IMR-90 (cell line): ENCODE measurements at regions not wholly inside any gene's neighbourhood (a gene's known extent, or its start where the extent isn't known, plus 50 kb on each side); places are given as distances from the start of the nearest gene placed in this dataset.
A peak's percentile ranks its signal among the peaks of the same experiment; 100 is the strongest.

Experiments used
- ATAC-seq: fragments of 200-7000 bp; cut with Tn5 transposase; 2 replicates; pipeline ENCODE4 v1.9.1; 2020; ENCODE audit warnings: low read depth, mild to moderate bottlenecking, moderate library complexity
- BruUV-seq: library from RNA; stranded (reverse); fragments of 400-500 nt; replicated peaks from 2 replicates; lab custom pipeline; 2021; lab: Mats Ljungman, UMichigan
- CTCF ChIA-PET: fragments of 300-600 bp; formaldehyde crosslinking; extraction: SDS; loops from one replicate; lab custom pipeline; 2021; ENCODE audit warnings: antibody characterized with exemption; lab: Yijun Ruan, JAX
- POLR2A ChIA-PET: fragments of 300-600 bp; sonication (Branson Sonifier 250); formaldehyde crosslinking; loops from one replicate; lab custom pipeline; 2022; ENCODE audit warnings: antibody characterized with exemption; ENCODE audit not compliant: unreplicated experiment; lab: Charles Lee
- DNase-seq: peaks from one replicate; pipeline ENCODE4 v3.0.0; 2013
- H2AFZ ChIP-seq: replicated peaks from 2 replicates; pipeline ENCODE3; 2013; ENCODE audit warnings: low read length, mild to moderate bottlenecking; ENCODE audit not compliant: poor library complexity
- H2AK5ac ChIP-seq: 2 replicates; pipeline ENCODE4 v1.6.1; 2013; ENCODE audit warnings: low read depth, low read length, inconsistent platforms
- H2AK9ac ChIP-seq: replicated peaks from 2 replicates; pipeline ENCODE3; 2013; ENCODE audit warnings: mild to moderate bottlenecking, low read depth, low read length, moderate library complexity; ENCODE audit not compliant: poor library complexity
- H2BK120ac ChIP-seq: 2 replicates; pipeline ENCODE4 v1.6.1; 2013; ENCODE audit warnings: low read depth, low read length, inconsistent platforms
- H2BK15ac ChIP-seq: 3 replicates; pipeline ENCODE4 v1.6.1; 2013; ENCODE audit warnings: low read depth, low read length, inconsistent platforms
- H2BK20ac ChIP-seq: 2 replicates; pipeline ENCODE4 v1.6.1; 2013; ENCODE audit warnings: low read depth, mild to moderate bottlenecking, inconsistent platforms, low read length, moderate library complexity
- H2BK5ac ChIP-seq: 2 replicates; pipeline ENCODE4 v1.6.1; 2013; ENCODE audit warnings: mild to moderate bottlenecking, low read depth, low read length, inconsistent platforms; ENCODE audit not compliant: poor library complexity, severe bottlenecking
- H3K14ac ChIP-seq: replicated peaks from 2 replicates; pipeline ENCODE4 v1.6.1; 2013; ENCODE audit warnings: low read depth, low read length, inconsistent platforms
- H3K18ac ChIP-seq: 2 replicates; pipeline ENCODE4 v1.6.1; 2013; ENCODE audit warnings: low read depth, low read length, control low read depth
- H3K23ac ChIP-seq: 2 replicates; pipeline ENCODE4 v1.6.1; 2013; ENCODE audit warnings: low read depth, low read length, inconsistent platforms
- H3K27ac ChIP-seq: 2 replicates; pipeline ENCODE4 v1.5.1; 2013; ENCODE audit warnings: mild to moderate bottlenecking, control low read depth, low read length; ENCODE audit not compliant: insufficient read depth
- H3K27me3 ChIP-seq: 2 replicates; pipeline ENCODE4 v1.6.1; 2013; ENCODE audit warnings: low read length; ENCODE audit not compliant: control insufficient read depth, insufficient read depth
- H3K36me3 ChIP-seq: 2 replicates; pipeline ENCODE4 v1.6.1; 2013; ENCODE audit warnings: low read length, mixed read lengths; ENCODE audit not compliant: control insufficient read depth, insufficient read depth
- H3K4ac ChIP-seq: 2 replicates; pipeline ENCODE4 v1.6.1; 2013; ENCODE audit warnings: low read depth, low read length, inconsistent platforms
- H3K4me1 ChIP-seq: 2 replicates; pipeline ENCODE4 v1.6.1; 2013; ENCODE audit warnings: low read length, mixed read lengths; ENCODE audit not compliant: control insufficient read depth, insufficient read depth
- H3K4me2 ChIP-seq: 2 replicates; pipeline ENCODE4 v1.6.1; 2013; ENCODE audit warnings: low read depth, mild to moderate bottlenecking, control low read depth, low read length, moderate library complexity
- H3K4me3 ChIP-seq: 2 replicates; pipeline ENCODE4 v1.5.1; 2013; ENCODE audit warnings: low read depth, mild to moderate bottlenecking, control low read depth, low read length, moderate library complexity; ENCODE audit not compliant: insufficient read depth
- H3K56ac ChIP-seq: 2 replicates; pipeline ENCODE4 v1.6.1; 2013; ENCODE audit warnings: low read length, inconsistent platforms; ENCODE audit not compliant: insufficient read depth; ENCODE audit errors: extremely low read depth
- H3K79me1 ChIP-seq, 2 experiments: 2 replicates each; pipeline ENCODE4 v1.6.1; 2013; ENCODE audit warnings: low read length in 2 of 2, inconsistent platforms in 1 of 2, low read depth in 1 of 2
- H3K9ac ChIP-seq: 2 replicates; pipeline ENCODE4 v1.6.1; 2013; ENCODE audit warnings: low read depth, low read length, control low read depth
- H3K9me1 ChIP-seq: 2 replicates; pipeline ENCODE4 v1.6.1; 2013; ENCODE audit warnings: low read length, inconsistent platforms; ENCODE audit not compliant: insufficient read depth
- H3K9me3 ChIP-seq: 2 replicates; pipeline ENCODE4 v1.6.1; 2013; ENCODE audit warnings: low read length; ENCODE audit not compliant: control insufficient read depth, insufficient read depth
- H4K20me1 ChIP-seq: 2 replicates; pipeline ENCODE4 v1.6.1; 2013; ENCODE audit warnings: low read length, inconsistent platforms; ENCODE audit not compliant: insufficient read depth
- H4K5ac ChIP-seq: 2 replicates; pipeline ENCODE4 v1.6.1; 2013; ENCODE audit warnings: mild to moderate bottlenecking, low read depth, low read length, control low read depth
- H4K8ac ChIP-seq, 2 experiments: 2 replicates each; pipeline ENCODE4 v1.6.1; 2013; ENCODE audit warnings: low read depth in 2 of 2, low read length in 2 of 2, control low read depth in 1 of 2, inconsistent platforms in 1 of 2
- H4K91ac ChIP-seq: 2 replicates; pipeline ENCODE4 v1.6.1; 2013; ENCODE audit warnings: low read depth, low read length, inconsistent platforms; ENCODE audit not compliant: insufficient read depth
- BHLHE40 ChIP-seq: fragments of 150-350 bp; IDR thresholded peaks from 2 replicates; pipeline ENCODE4 v1.6.1; 2016; ENCODE audit warnings: mild to moderate bottlenecking, low read depth, low read length
- CEBPB ChIP-seq: IDR thresholded peaks from 2 replicates; pipeline ENCODE4 v1.6.1; 2012; ENCODE audit warnings: low read depth, low read length, improper control_type of control experiment
- CTCF ChIP-seq: conservative IDR thresholded peaks from 2 replicates; pipeline ENCODE4 v1.5.1; 2012; ENCODE audit warnings: mild to moderate bottlenecking, low read depth, low read length, improper control_type of control experiment
- FOS ChIP-seq: fragments of 150-350 bp; IDR thresholded peaks from 2 replicates; pipeline ENCODE4 v1.6.1; 2016; ENCODE audit warnings: low read depth, low read length
- MAFK ChIP-seq: IDR thresholded peaks from 2 replicates; pipeline ENCODE4 v1.6.1; 2012; ENCODE audit warnings: low read depth, low read length, improper control_type of control experiment
- MAZ ChIP-seq: IDR thresholded peaks from 2 replicates; pipeline ENCODE4 v1.6.1; 2012; ENCODE audit warnings: low read depth, mild to moderate bottlenecking, low read length, improper control_type of control experiment, moderate library complexity, borderline replicate concordance
- NFE2L2 ChIP-seq: fragments of 150-350 bp; IDR thresholded peaks from 2 replicates; pipeline ENCODE4 v1.6.1; 2016; ENCODE audit warnings: low read depth, mild to moderate bottlenecking, low read length
- RAD21 ChIP-seq: IDR thresholded peaks from 2 replicates; pipeline ENCODE4 v1.6.1; 2012; ENCODE audit warnings: low read length, improper control_type of control experiment
- RFX5 ChIP-seq: IDR thresholded peaks from 2 replicates; pipeline ENCODE4 v1.8.0; 2012; ENCODE audit warnings: low read depth, mild to moderate bottlenecking, low read length, moderate library complexity
- SMC3 ChIP-seq: fragments of 150-350 bp; IDR thresholded peaks from 2 replicates; pipeline ENCODE4 v1.6.1; 2016; ENCODE audit warnings: low read depth, mild to moderate bottlenecking, antibody characterized with exemption, low read length, moderate library complexity
- WGBS, 2 experiments: methylation state at CpG; one replicate each; pipeline versions ENCODE4 v1.1.5 to v1.1.7; 2013; ENCODE audit warnings: missing lambda C conversion rate in 2 of 2; ENCODE audit not compliant: insufficient read length in 1 of 2; ENCODE audit errors: extremely low coverage in 2 of 2; 5-methylcytosine and 5-hydroxymethylcytosine counted together
- dilution Hi-C: fragments of 300-500 bp; cut with HindIII; formaldehyde crosslinking; loops from one replicate; pipeline ENCODE4 v1.14.3; 2018; ENCODE audit warnings: low sequenced_read_pairs; ENCODE audit not compliant: unreplicated experiment
- in situ Hi-C: fragments of 300-500 bp; cut with MboI; formaldehyde crosslinking; loops from 3 replicates; pipeline ENCODE4 v1.14.3; 2019; ENCODE audit warnings: low sequenced_read_pairs, inconsistent platforms, mixed read lengths
- intact Hi-C: fragments of 100-400 bp; cut with micrococcal nuclease; formaldehyde crosslinking; loops from 2 replicates; pipeline ENCODE4 v1.10.0; 2022
- TF ChIP-seq, protein P1 (sequence below): fragments of 150-350 bp; IDR thresholded peaks from 2 replicates; pipeline ENCODE4 v1.6.1; 2016; ENCODE audit warnings: low read depth, mild to moderate bottlenecking, low read length, moderate library complexity, borderline replicate concordance

- CTCF ChIA-PET, result no interaction called here
- H3K27ac ChIP-seq, result no peak overlapping the region
- no peaks in the 10 kb centered on the region for H3K27me3 ChIP-seq
- peaks cover 3% of the 10 kb centered on the region for H3K9me1 ChIP-seq
- H2BK5ac ChIP-seq, result no peak overlapping the region
- no peaks in the 10 kb centered on the region for H3K79me1 ChIP-seq
- no peaks in the 10 kb centered on the region for H3K36me3 ChIP-seq
- no peak for ATAC-seq
- H2AFZ ChIP-seq, result no peak overlapping the region
- WGBS, 2 experiments, result no CpG with 5 or more reads among the region's 3 CpGs
- H3K9me3 ChIP-seq, result no peaks in the 10 kb centered on the region
- peak overlapping the region; percentile 45 for H2BK20ac ChIP-seq
- no peak overlapping the region for H3K9ac ChIP-seq
- H4K5ac ChIP-seq, result no peak overlapping the region
- peak overlapping the region; percentile 51; the same call in 1 of the 2 replicates for H2BK120ac ChIP-seq
- no peak overlapping the region for H3K56ac ChIP-seq
- no peak overlapping the region for H3K4me2 ChIP-seq
- no peak overlapping the region; the same call in 1 of the 2 replicates for H4K91ac ChIP-seq
- DNase-seq, result no peak
- H3K4me3 ChIP-seq, result no peak overlapping the region
- no peak overlapping the region; the same call in 1 of the 2 replicates for H3K4ac ChIP-seq
- TF ChIP-seq BHLHE40, result no peak
- TF ChIP-seq CEBPB, result no peak
- no peak for TF ChIP-seq MAZ
- TF ChIP-seq RFX5, result no peak
- TF ChIP-seq NFE2L2, result no peak
- TF ChIP-seq, protein P1, sequence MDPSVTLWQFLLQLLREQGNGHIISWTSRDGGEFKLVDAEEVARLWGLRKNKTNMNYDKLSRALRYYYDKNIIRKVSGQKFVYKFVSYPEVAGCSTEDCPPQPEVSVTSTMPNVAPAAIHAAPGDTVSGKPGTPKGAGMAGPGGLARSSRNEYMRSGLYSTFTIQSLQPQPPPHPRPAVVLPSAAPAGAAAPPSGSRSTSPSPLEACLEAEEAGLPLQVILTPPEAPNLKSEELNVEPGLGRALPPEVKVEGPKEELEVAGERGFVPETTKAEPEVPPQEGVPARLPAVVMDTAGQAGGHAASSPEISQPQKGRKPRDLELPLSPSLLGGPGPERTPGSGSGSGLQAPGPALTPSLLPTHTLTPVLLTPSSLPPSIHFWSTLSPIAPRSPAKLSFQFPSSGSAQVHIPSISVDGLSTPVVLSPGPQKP, result no peak
- TF ChIP-seq FOS, result no peak
- no peak for TF ChIP-seq CTCF
- TF ChIP-seq SMC3, result no peak
- no peak for TF ChIP-seq MAFK
- no peak for TF ChIP-seq RAD21
- H3K23ac ChIP-seq, result no peak overlapping the region
- no peak overlapping the region for H3K14ac ChIP-seq
- peak overlapping the region; percentile 51; the same call in 1 of the 2 replicates for H3K18ac ChIP-seq
- dilution Hi-C loops (no loop called here), intact Hi-C loops (no loop called here), in situ Hi-C loops (no loop called here)
- peaks cover 9% of the 10 kb centered on the region for H3K4me1 ChIP-seq
- H2BK15ac ChIP-seq, result peak overlapping the region; percentile 95; the same call in 2 of the 3 replicates
- peak overlapping the region; percentile 91 for H2AK5ac ChIP-seq
- no peaks in the 10 kb centered on the region for H4K20me1 ChIP-seq
- BruUV-seq, result no TSS peak
- no peak overlapping the region; a peak in 1 of 4 replicates for H4K8ac ChIP-seq
- POLR2A ChIA-PET, result no interaction called here
- no peak overlapping the region for H2AK9ac ChIP-seq
Observed at GRCh38 chr10:29791773-29792172, 157.0 kb upstream of the SVIL start.
